Aorta (tissue), 5 donors: ENCODE measurements at regions not wholly inside any gene's neighbourhood (a gene's known extent, or its start where the extent isn't known, plus 50 kb on each side); places are given as distances from the start of the nearest gene placed in this dataset.

Source experiments
- ATAC-seq: fragments of 200-7000 bp; cut with Tn5 transposase; one replicate; pipeline ENCODE4 v1.9.1; 2022; ENCODE audit warnings: moderate library complexity; ENCODE audit not compliant: low FRiP score
- DNase-seq, 2 donors: peaks; one replicate each; pipeline ENCODE4 v3.0.0-alpha.2; 2020
- H3K27ac ChIP-seq, 2 donors: one replicate each; pipeline ENCODE4 v1.5.1; 2013; ENCODE audit warnings: low read length in 2 of 2, mild to moderate bottlenecking in 2 of 2, moderate library complexity in 2 of 2, control low read depth in 1 of 2, inconsistent platforms in 1 of 2, low read depth in 1 of 2
- H3K27me3 ChIP-seq, 2 donors: one replicate each; pipeline ENCODE4 v1.6.1; 2013; ENCODE audit warnings: control low read depth in 1 of 2, low read length in 1 of 2, mild to moderate bottlenecking in 1 of 2, moderate library complexity in 1 of 2; ENCODE audit not compliant: insufficient read depth in 2 of 2, control insufficient read depth in 1 of 2
- H3K36me3 ChIP-seq, 2 donors: one replicate each; pipeline ENCODE4 v1.6.1; 2013; ENCODE audit warnings: control low read depth in 1 of 2, low read length in 1 of 2, mild to moderate bottlenecking in 1 of 2; ENCODE audit not compliant: insufficient read depth in 2 of 2, control insufficient read depth in 1 of 2
- H3K4me1 ChIP-seq, 2 donors: one replicate each; pipeline ENCODE4 v1.6.1; 2013; ENCODE audit warnings: low read length in 2 of 2, control low read depth in 1 of 2, mild to moderate bottlenecking in 1 of 2, moderate library complexity in 1 of 2; ENCODE audit not compliant: insufficient read depth in 2 of 2, control insufficient read depth in 1 of 2
- H3K4me3 ChIP-seq, 2 donors: one replicate each; pipeline ENCODE4 v1.5.1; 2013; ENCODE audit warnings: low read length in 2 of 2, control low read depth in 1 of 2, mild to moderate bottlenecking in 1 of 2
- H3K9me3 ChIP-seq: one replicate; pipeline ENCODE4 v1.6.1; 2013; ENCODE audit warnings: mild to moderate bottlenecking, low read length; ENCODE audit not compliant: control insufficient read depth
- WGBS, 2 donors: extraction: QIAGEN DNeasy Blood & Tissue Kit; methylation state at CpG; one replicate each; pipeline ENCODE4 v1.1.7; 2013; 5-methylcytosine and 5-hydroxymethylcytosine counted together
- intact Hi-C, 2 donors: fragments of 100-400 bp; cut with DNase I; formaldehyde crosslinking; loops; one replicate each; pipeline versions ENCODE4 v1.14.2 to v1.15.0; 2022
- donor health status: healthy with polysubstance abuse.
- donor health status: Bipolar disorder and iron deficiency.
- donor health status: DM: no; HTN: no; CAD: no.
- donor health status: DM: no; HTN: no; CAD: no.
- donor health status: DM: yes; HTN: yes; CAD: no.

DNA sequence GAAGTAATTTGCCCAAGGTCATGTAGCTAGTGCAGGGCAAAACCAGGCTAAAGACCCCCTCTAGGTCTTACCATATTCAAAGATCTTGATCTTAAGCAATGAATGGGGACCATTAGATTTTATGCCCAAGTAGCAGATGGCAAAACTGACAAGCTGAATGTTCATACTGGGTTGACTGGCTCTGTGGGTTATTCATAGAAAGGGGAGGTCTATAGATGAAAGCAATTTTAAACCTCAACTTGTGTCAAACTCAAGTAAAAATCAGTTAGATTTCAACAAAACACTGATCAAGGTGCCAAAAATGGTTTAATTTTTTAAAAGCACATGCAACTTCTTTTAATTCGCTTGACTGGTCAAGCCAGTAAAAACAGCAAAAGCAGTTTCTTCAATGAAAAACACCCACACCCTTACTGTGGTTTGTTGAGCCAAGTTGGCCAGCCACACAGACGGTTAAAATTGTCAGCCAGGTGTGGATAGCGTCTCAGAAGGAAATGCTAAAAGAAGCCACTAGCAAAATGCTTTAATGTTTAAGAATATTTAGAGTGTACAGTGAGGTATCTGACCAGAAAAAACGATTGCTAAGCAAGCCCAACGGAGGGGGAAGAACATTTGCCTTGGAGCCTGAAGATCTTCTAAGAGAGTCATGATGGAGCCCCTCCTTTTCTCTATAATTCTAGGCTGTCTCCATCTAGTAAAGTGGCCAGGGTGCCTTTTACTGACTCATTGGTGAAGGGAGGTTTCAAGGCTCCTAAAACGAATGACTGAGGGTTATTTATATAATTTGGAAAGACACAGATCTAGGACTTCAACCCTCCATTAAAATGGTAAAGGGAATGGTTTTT lies 539.6 kb upstream of the CLINT1 start:
- ATAC-seq (no peak), DNase-seq (no peak)
- Histone ChIP-seq H3K4me1 (no peaks in the 10 kb centered on the region), H3K4me3 (no peak overlapping the region), H3K9me3 (no peaks in the 10 kb centered on the region), H3K36me3 (no peaks in the 10 kb centered on the region), H3K27me3 (no peaks in the 10 kb centered on the region), H3K27ac (no peak overlapping the region)
- intact Hi-C loops = no loop called here
- WGBS, 2 donors = 59 to 63% methylated on average over 6 of the region's 6 CpGs

DNA sequence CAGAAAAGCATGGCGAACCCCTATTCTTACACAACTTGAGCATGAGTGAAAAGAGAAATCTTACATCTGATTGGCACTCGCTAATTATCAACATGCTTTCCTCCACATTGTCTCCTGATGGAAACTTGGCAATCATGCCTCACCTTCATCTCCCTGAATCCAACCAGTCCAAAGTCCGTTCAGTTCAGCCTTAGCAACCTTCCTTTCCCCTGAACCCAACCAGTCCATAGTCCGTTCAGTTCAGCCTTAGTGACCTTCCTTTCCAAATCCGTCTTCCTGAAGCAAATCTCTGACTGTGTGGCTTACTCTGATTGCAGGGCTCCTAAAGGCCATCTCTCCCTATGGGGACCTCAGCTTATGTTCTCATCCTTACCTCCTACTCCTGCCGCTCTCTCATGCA lies 538.3 kb upstream of the CLINT1 start:
- ATAC-seq (no peak), DNase-seq (no peak)
- 87 to 96% methylated on average over 6 of the region's 6 CpGs for WGBS, 2 donors
- Histone ChIP-seq H3K27me3 (no peaks in the 10 kb centered on the region), H3K27ac (no peak overlapping the region), H3K9me3 (no peaks in the 10 kb centered on the region), H3K36me3 (no peaks in the 10 kb centered on the region), H3K4me1 (no peaks in the 10 kb centered on the region), H3K4me3 (no peak overlapping the region)
- intact Hi-C loops = no loop called here

DNA sequence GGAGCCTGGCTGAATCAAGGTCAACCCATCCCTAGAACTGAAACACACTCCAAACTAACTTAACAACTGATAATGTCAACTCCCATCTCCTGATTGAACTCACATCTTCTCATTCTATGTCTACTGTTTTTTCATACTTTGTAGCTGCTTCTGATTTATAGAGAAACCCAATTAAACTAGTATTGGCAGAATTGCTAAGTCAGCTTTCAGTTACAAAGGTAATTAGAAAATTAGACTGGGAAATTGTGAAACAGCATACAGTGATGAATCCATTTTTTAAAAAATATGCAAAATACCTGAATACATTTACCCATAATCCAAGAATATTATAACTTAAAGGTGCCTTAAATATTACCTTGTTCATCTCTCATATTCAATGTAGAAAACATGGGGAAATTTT lies 535.2 kb upstream of the CLINT1 start:
- ATAC-seq = no peak
- Histone ChIP-seq H3K27ac (no peak overlapping the region), H3K4me1 (no peaks in the 10 kb centered on the region), H3K27me3 (no peaks in the 10 kb centered on the region), H3K9me3 (no peaks in the 10 kb centered on the region), H3K4me3 (no peak overlapping the region), H3K36me3 (no peaks in the 10 kb centered on the region)
- intact Hi-C loops = no loop called here
- no peak for DNase-seq

DNA sequence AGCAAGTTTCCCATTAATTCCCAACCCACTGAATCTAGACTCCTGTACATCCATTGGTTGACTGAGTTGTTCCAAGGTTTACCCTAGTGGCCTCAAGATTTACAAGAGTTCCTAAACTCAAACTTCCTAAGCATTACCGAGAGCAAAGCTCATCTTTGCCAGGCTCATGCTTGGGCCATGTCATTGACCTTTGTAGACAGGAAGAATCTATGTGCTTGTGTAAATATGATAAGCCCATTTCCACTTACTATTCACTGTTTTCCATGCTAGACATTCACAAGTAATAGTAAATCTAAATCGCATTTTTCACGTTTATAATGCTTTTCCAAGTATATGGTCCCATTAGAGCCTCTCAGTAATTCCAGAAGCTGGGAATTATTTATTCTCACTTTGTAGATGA lies 534.5 kb upstream of the CLINT1 start:
- no peaks in the 10 kb centered on the region for H3K36me3 ChIP-seq
- no peaks in the 10 kb centered on the region for H3K27me3 ChIP-seq
- DNase-seq = no peak
- no peak overlapping the region for H3K4me3 ChIP-seq
- H3K27ac ChIP-seq = no peak overlapping the region
- intact Hi-C loops = no loop called here
- 79 to 92% methylated on average over 3 of the region's 3 CpGs for WGBS, 2 donors
- no peaks in the 10 kb centered on the region for H3K4me1 ChIP-seq
- no peak for ATAC-seq
- no peaks in the 10 kb centered on the region for H3K9me3 ChIP-seq

DNA sequence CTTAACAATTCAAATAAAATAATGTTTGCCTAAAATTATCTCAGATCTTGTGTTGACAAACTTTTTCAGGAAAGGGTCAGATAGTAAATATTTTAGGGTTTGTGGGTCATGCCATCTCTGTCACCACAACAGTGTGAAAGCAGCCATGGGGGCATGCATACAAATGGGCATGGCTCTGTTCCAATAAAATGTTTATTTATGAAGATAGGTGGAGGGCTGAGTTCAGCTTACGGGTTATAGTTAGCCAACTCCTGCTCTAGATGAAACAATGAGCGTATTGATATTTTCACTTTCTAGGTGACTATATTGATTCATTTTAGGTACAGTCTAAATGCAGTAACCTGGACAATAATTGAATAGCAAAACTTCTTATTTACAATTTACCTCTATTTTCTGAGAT lies 533.8 kb upstream of the CLINT1 start:
- intact Hi-C loops = no loop called here
- DNase-seq (no peak), ATAC-seq (no peak)
- Histone ChIP-seq H3K36me3 (no peaks in the 10 kb centered on the region), H3K27ac (no peak overlapping the region), H3K27me3 (no peaks in the 10 kb centered on the region), H3K4me3 (no peak overlapping the region), H3K9me3 (no peaks in the 10 kb centered on the region), H3K4me1 (no peaks in the 10 kb centered on the region)
- 68 to 100% methylated on average over 2 of the region's 2 CpGs for WGBS, 2 donors

DNA sequence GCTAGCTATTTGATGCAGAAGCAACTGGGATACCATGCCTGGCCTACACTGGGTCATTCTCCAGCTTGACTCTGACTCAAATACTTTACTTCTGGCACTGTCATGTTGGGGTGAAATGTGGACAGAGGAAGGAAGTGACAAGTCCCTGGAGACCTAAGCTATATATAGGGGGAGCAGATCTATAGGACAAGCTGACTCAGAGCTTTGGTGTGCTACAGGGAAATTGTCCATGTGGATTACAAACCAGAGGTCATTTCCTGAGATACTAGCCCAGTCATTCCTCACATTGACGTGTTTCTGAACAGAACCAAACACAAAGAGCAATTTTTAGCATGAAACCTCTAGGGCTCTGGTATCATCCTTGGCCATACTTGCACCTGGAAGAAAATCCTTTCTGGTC lies 531.6 kb upstream of the CLINT1 start:
- no peak for ATAC-seq
- no peak overlapping the region for H3K27ac ChIP-seq
- 21 to 24% methylated on average over 1 of the region's 1 CpG for WGBS, 2 donors
- no peak overlapping the region for H3K4me3 ChIP-seq
- no peaks in the 10 kb centered on the region for H3K27me3 ChIP-seq
- DNase-seq = no peak
- H3K36me3 ChIP-seq = no peaks in the 10 kb centered on the region
- H3K9me3 ChIP-seq = no peaks in the 10 kb centered on the region
- no peaks in the 10 kb centered on the region for H3K4me1 ChIP-seq
- intact Hi-C loops = no loop called here

DNA sequence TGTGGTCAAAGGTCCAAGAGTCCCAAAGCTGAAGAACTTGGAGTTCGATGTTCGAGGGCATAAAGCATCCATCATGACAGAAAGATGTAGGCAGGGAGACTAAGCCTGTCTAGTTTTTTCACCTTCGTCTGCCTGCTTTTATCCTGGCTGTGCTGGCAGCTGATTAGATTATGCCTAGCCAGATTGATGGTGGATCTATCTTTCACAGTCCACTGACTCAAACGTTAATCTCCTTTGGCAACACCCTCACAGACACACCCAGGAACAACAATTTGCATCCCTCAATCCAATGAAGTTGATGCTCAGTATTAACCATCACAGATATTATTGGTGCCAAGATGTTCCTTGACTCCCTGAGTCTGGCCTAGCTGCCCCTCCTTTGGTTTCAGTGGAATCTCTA lies 530.8 kb upstream of the CLINT1 start:
- no peaks in the 10 kb centered on the region for H3K36me3 ChIP-seq
- no peak for ATAC-seq
- intact Hi-C loops = no loop called here

DNA sequence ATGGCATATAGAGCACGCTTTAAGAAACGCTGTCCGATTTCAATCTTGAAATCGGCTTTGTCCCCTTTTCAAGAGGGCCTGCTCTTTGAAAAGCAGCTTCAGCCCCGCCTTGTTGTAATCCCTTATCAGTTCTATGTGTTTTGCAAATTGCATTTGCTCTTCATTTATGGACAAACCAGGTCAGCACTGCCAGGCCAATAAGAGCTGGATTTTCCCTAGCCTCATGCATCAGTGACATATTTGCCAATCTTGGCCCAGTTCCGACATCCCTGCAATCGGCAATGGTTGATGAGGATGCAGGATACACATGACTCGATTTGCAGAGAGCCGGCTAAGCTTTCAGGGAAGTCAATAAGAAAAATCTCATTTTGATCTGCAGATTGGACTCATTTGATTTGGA lies 529.1 kb upstream of the CLINT1 start:
- no peak for ATAC-seq
- intact Hi-C loops = no loop called here
- Histone ChIP-seq H3K27ac (no peak overlapping the region), H3K4me3 (no peak overlapping the region), H3K36me3 (no peaks in the 10 kb centered on the region), H3K27me3 (no peaks in the 10 kb centered on the region), H3K4me1 (peaks cover 0 to 4% of the 10 kb centered on the region in 2 donors), H3K9me3 (no peaks in the 10 kb centered on the region)
- DNase-seq = no peak
- WGBS, 2 donors = 94 to 95% methylated on average over 9 of the region's 9 CpGs

More for the DNA sequence above, 530.8 kb upstream of the CLINT1 start:
- Histone ChIP-seq H3K4me3 (no peak overlapping the region), H3K4me1 (peaks cover 0 to 4% of the 10 kb centered on the region in 2 donors), H3K27me3 (no peaks in the 10 kb centered on the region), H3K27ac (no peak overlapping the region), H3K9me3 (no peaks in the 10 kb centered on the region)
- 73 to 82% methylated on average over 4 of the region's 4 CpGs for WGBS, 2 donors
- no peak for DNase-seq

DNA sequence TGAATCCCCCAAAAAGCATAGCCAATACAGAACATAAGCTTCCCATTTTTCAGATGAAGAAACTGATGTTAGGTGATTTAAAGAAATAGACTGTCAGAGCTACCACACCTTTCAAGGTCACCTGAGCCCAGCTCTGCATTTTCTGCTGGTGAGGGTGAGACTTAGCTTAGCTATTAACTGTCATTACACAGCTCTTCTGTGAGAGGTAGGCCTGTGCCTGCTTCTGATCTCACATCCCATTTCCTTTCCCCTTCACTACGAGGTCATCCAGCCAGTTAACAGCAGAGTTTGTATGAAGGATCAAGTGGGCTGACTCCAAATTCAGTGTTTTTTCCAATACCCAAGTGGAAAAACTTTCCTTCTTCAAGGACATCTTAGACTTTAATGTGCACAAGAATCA lies 528.6 kb upstream of the CLINT1 start:
- Histone ChIP-seq H3K27me3 (no peaks in the 10 kb centered on the region), H3K4me3 (no peak overlapping the region), H3K36me3 (no peaks in the 10 kb centered on the region), H3K9me3 (no peaks in the 10 kb centered on the region), H3K27ac (no peak overlapping the region), H3K4me1 (peaks cover 0 to 4% of the 10 kb centered on the region in 2 donors)
- ATAC-seq (no peak), DNase-seq (no peak)
- intact Hi-C loops = no loop called here
- WGBS, 2 donors = 88 to 89% methylated on average over 1 of the region's 1 CpG
